Fibroblast of skin of back (primary cell): ENCODE measurements at regions not wholly inside any gene's neighbourhood (a gene's known extent, or its start where the extent isn't known, plus 50 kb on each side); places are given as distances from the start of the nearest gene placed in this dataset.

ENCODE experiments used
- DNase-seq: peaks from one replicate; pipeline ENCODE4 v3.0.0-alpha.2; 2013

- DNase-seq, result peak; percentile 85
These were observed 94.7 kb downstream of the SIK1 start for GRCh38 chr21:43331962-43332828.

- DNase-seq, result no peak
These were observed 95.6 kb downstream of the SIK1 start for GRCh38 chr21:43331111-43331961.

- DNase-seq, result no peak
These were observed 96.5 kb downstream of the SIK1 start for GRCh38 chr21:43330306-43330881.

- DNase-seq, result no peak
These were observed 97.1 kb downstream of the SIK1 start for GRCh38 chr21:43329711-43330269.

GRCh38 chr21:43328958-43329691 lies 97.8 kb downstream of the SIK1 start:
- DNase-seq, result no peak

- no peak for DNase-seq
These were observed 98.6 kb downstream of the SIK1 start for GRCh38 chr21:43328185-43328957.

- no peak for DNase-seq
These were observed 100.8 kb downstream of the SIK1 start for GRCh38 chr21:43325968-43326715.

GRCh38 chr21:43325036-43325435 lies 101.9 kb downstream of the SIK1 start:
- DNase-seq, result no peak

GRCh38 chr21:43324596-43324995 lies 102.3 kb downstream of the SIK1 start:
- no peak for DNase-seq

GRCh38 chr21:43323244-43324005 lies 103.5 kb downstream of the SIK1 start:
- no peak for DNase-seq

- no peak for DNase-seq
These were observed 104.1 kb downstream of the SIK1 start for GRCh38 chr21:43322805-43323204.

GRCh38 chr21:43322311-43322710 lies 104.6 kb downstream of the SIK1 start:
- DNase-seq, result no peak

- DNase-seq, result no peak
These were observed 105.3 kb downstream of the SIK1 start for GRCh38 chr21:43321611-43322010.

- DNase-seq, result peak; percentile 74
These were observed 105.8 kb downstream of the SIK1 start for GRCh38 chr21:43321111-43321510.

GRCh38 chr21:43320526-43320925 lies 106.4 kb downstream of the SIK1 start:
- no peak for DNase-seq

- DNase-seq, result peak; percentile 83
These were observed 107.8 kb downstream of the SIK1 start for GRCh38 chr21:43318841-43319781.

- no peak for DNase-seq
These were observed 108.6 kb downstream of the SIK1 start for GRCh38 chr21:43318368-43318767.

GRCh38 chr21:43317959-43318358 lies 109.0 kb downstream of the SIK1 start:
- DNase-seq, result no peak
